Activated CD8-positive, alpha-beta T cell treated with anti-CD3 and anti-CD28 coated beads, Interleukin-2, amount 10 ng/mL, durations not matched to agents 7 days and 5 days (primary cell): ENCODE measurements at regions not wholly inside any gene's neighbourhood (a gene's known extent, or its start where the extent isn't known, plus 50 kb on each side); places are given as distances from the start of the nearest gene placed in this dataset.

Experiments
- ATAC-seq: fragments of 150-1000 bp; cut with Tn5 transposase; one replicate; pipeline ENCODE4 v1.10.0; 2021; ENCODE audit warnings: moderate library complexity
- CTCF ChIA-PET: fragments of 350-600 bp; sonication (Branson Sonifier 250); formaldehyde crosslinking; loops from one replicate; lab custom pipeline; 2021; ENCODE audit warnings: antibody characterized with exemption; lab: Charles Lee
- POLR2A ChIA-PET: fragments of 350-600 bp; sonication (Branson Sonifier 250); formaldehyde crosslinking; loops from one replicate; lab custom pipeline; 2021; ENCODE audit warnings: antibody characterized with exemption; lab: Charles Lee
- DNase-seq: peaks from one replicate; pipeline ENCODE4 v3.0.0-alpha.2; 2020
- H3K27ac Mint-ChIP-seq: one replicate; pipeline ENCODE4 v1.8.0; 2021; ENCODE audit warnings: mild to moderate bottlenecking, mixed read lengths
- H3K27me3 Mint-ChIP-seq: one replicate; pipeline ENCODE4 v1.8.0; 2021; ENCODE audit warnings: low read depth, mixed read lengths
- H3K36me3 Mint-ChIP-seq: one replicate; pipeline ENCODE4 v1.8.0; 2021; ENCODE audit warnings: low read depth, mixed read lengths
- H3K4me1 Mint-ChIP-seq: one replicate; pipeline ENCODE4 v1.8.0; 2021; ENCODE audit warnings: low read depth, mixed read lengths
- H3K4me3 Mint-ChIP-seq: one replicate; pipeline ENCODE4 v1.8.0; 2021; ENCODE audit warnings: mild to moderate bottlenecking, mixed read lengths
- H3K9me3 Mint-ChIP-seq: one replicate; pipeline ENCODE4 v1.8.0; 2022; ENCODE audit warnings: mixed read lengths; ENCODE audit not compliant: insufficient read depth

DNA sequence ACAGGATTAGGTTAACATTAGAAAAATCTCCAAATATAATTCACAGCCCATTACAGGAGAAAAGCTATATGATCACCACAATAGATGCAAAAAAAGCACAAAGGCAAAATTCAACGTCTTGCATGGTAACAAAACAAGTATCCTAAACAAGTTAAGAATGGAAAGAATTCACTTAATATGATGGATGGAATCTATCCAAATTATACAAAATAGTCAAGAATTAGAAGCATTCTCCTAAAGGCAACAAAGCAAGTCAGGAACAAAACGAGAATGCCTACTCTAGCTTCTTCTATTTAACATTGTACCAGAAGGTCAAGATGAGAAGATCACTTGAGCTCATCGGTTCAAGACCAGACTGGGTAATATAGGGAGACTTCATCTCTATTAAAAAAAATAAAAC is 442.8 kb downstream of the SETD4 start:
- ATAC-seq, result no peak
- Mint-ChIP-seq H3K9me3 (no peaks in the 10 kb centered on the region), H3K27me3 (peaks cover 6% of the 10 kb centered on the region), H3K4me1 (no peaks in the 10 kb centered on the region), H3K27ac (no peak overlapping the region), H3K36me3 (no peaks in the 10 kb centered on the region), H3K4me3 (no peak overlapping the region)
- ChIA-PET POLR2A (no interaction called here), CTCF (interaction anchor here (1.5 kb wide), 1 partner anchor 217 kb away, joined by 4 read pairs; no protein-coding TSS in a partner anchor)
- DNase-seq, result no peak

DNA sequence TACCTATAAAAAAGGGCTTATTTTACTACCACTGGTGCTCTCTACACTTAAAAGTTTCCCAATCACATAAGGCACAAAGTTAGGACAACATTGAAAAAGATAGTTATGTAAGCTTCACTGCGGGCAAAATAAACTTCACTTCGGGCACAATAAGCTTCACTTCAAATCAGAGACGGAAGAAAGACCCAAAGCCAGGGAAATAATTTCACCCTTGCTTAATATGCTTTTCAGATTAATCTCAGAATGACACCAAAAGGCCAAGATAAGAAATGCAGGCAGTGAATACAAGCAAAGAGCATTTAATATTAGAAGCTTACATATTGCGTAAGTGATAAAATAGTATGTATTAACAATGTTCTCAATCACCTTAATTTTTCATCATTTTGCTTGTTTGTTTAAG is 444.2 kb downstream of the SETD4 start:
- H3K27me3 Mint-ChIP-seq, result peaks cover 8% of the 10 kb centered on the region
- ChIA-PET POLR2A (no interaction called here), CTCF (interaction anchor here (0.9 to 2.2 kb wide), 5 partner anchors 178 to 923 kb away, joined by 3 to 6 read pairs (median 4); no protein-coding TSS in a partner anchor)
- H3K27ac Mint-ChIP-seq, result no peak overlapping the region
- H3K9me3 Mint-ChIP-seq, result no peaks in the 10 kb centered on the region
- H3K4me1 Mint-ChIP-seq, result no peaks in the 10 kb centered on the region
- ATAC-seq (no peak), DNase-seq (no peak)
- H3K4me3 Mint-ChIP-seq, result no peak overlapping the region
- no peaks in the 10 kb centered on the region for H3K36me3 Mint-ChIP-seq

DNA sequence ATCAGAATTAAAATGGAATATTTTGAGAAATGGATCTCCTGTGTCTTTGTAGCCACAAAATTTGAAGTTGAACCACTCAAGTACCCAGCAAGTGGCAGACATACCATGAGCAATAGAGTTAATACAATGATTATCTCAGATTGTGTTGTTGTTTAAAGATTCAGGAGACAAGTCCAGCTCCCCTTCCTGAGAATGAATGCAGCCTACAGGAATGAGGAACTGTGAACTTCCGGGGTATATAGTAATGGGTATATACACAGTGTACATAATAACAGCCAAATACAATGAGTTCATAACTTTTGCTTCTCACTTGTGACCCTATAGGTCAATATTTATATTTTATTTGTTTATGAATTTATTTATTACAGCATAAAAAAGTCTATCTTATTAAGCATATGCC is 445.0 kb downstream of the SETD4 start:
- H3K4me1 Mint-ChIP-seq, result no peaks in the 10 kb centered on the region
- no peaks in the 10 kb centered on the region for H3K9me3 Mint-ChIP-seq
- no peak for DNase-seq
- no peak overlapping the region for H3K4me3 Mint-ChIP-seq
- H3K27me3 Mint-ChIP-seq, result peaks cover 8% of the 10 kb centered on the region
- no peak for ATAC-seq
- POLR2A ChIA-PET, result no interaction called here
- no peak overlapping the region for H3K27ac Mint-ChIP-seq
- no peaks in the 10 kb centered on the region for H3K36me3 Mint-ChIP-seq
- CTCF ChIA-PET, result interaction anchor here (0.9 to 2.2 kb wide), 4 partner anchors 177 to 922 kb away, joined by 4 to 6 read pairs (median 5); no protein-coding TSS in a partner anchor

DNA sequence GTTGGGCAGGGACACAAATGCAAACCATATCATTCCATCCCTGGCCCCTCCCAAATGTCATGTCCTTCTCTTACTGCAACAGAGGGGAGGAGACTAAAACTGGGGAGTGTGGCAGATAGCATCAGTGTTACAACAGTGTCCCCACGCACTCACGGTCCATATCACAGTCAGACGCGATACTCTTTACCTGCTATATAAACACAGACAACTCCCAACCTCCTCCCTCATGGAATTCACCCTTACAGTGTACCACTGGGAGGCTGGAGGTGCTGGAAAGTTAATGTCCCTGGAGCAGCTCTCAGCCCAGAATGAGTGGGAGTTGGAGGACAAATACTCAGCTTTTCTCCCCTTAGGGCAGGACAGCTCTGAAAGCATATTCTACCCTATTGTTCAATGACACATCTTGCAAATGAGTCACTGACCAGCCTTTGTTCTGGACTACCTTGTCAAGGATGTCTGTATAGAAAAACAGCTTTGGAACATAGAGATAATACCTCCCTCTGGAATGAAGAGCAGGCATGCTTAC is 445.9 kb downstream of the SETD4 start:
- ChIA-PET CTCF (interaction anchor here (1.7 kb wide), 1 partner anchor 176 kb away, joined by 4 read pairs; no protein-coding TSS in a partner anchor), POLR2A (no interaction called here)
- Mint-ChIP-seq H3K4me1 (no peaks in the 10 kb centered on the region), H3K27ac (no peak overlapping the region), H3K27me3 (peaks cover 8% of the 10 kb centered on the region), H3K9me3 (no peaks in the 10 kb centered on the region), H3K4me3 (no peak overlapping the region), H3K36me3 (no peaks in the 10 kb centered on the region)
- DNase-seq, result no peak
- no peak for ATAC-seq

DNA sequence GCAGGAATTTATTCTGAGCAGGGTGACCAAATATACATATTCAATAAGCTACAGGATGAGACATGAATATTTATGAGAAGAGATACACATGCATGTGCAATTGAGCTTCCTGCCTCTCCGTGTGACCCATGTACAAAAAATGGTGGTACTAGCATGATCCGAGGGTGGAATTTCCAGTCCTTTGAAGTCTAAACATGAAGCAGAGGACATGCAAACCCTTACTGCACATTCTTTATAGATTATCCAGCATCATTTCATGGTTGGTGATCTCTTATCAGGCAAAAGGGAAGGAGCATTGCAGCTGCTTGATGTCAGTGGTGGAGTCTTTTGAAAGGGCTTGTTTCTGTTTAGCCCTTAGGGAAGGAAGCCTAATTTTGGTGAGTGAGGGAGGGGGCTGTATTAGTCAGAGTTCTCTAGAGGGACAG is 448.6 kb downstream of the SETD4 start:
- Mint-ChIP-seq H3K9me3 (no peaks in the 10 kb centered on the region), H3K4me3 (no peak overlapping the region), H3K4me1 (no peaks in the 10 kb centered on the region), H3K36me3 (no peaks in the 10 kb centered on the region), H3K27ac (no peak overlapping the region), H3K27me3 (peaks cover 2% of the 10 kb centered on the region)
- no peak for DNase-seq
- ATAC-seq, result no peak
- POLR2A ChIA-PET, result interaction anchor here (0.7 kb wide), 1 partner anchor 850 kb away, joined by 3 read pairs; no protein-coding TSS in a partner anchor
- CTCF ChIA-PET, result no interaction called here

DNA sequence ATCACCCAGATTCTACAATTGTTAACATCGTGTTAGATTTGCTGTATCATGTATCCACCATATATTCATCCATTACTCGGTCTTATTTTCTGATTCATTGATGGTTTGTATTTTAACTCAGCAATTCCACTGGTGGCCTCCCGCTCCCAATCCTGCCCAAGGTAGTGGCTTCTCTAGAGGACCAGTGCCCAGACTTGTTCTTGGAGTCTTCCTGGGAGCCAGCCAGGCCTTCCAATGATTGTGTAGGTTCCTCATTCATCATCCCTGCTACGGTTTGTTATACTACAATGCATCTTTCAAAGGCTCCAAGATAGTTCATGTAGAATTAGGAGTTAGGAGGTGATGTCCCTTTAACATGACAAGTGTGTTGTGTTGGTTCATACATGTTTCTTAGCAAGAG is 451.1 kb downstream of the SETD4 start:
- ATAC-seq (no peak), DNase-seq (no peak)
- H3K4me3 Mint-ChIP-seq, result no peak overlapping the region
- H3K4me1 Mint-ChIP-seq, result no peaks in the 10 kb centered on the region
- no peak overlapping the region for H3K27ac Mint-ChIP-seq
- CTCF ChIA-PET, result no interaction called here
- H3K27me3 Mint-ChIP-seq, result peaks cover 2% of the 10 kb centered on the region
- H3K36me3 Mint-ChIP-seq, result no peaks in the 10 kb centered on the region
- H3K9me3 Mint-ChIP-seq, result no peaks in the 10 kb centered on the region
- POLR2A ChIA-PET, result no interaction called here

DNA sequence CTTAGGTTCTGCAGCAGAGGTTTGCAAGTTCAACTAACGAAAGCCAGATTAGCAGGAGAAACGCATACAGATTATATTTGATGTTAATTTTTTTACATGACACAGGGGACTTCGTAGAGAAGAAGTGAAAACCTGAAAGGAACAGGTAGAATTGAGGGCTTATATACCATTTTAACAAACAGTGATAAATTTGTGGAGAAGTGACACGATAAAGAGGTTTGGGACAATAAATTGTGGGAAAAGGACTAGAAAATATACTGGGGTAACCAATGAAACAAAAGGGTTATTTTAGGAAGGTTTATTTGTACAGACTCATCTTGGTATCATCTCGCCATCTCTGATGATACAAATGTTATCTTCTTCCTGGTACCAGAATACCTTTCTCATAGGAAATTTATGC is 452.9 kb downstream of the SETD4 start:
- Mint-ChIP-seq H3K36me3 (no peaks in the 10 kb centered on the region), H3K4me1 (no peaks in the 10 kb centered on the region), H3K27ac (no peak overlapping the region), H3K4me3 (no peak overlapping the region), H3K9me3 (no peaks in the 10 kb centered on the region), H3K27me3 (peaks cover 2% of the 10 kb centered on the region)
- no peak for DNase-seq
- CTCF ChIA-PET, result no interaction called here
- POLR2A ChIA-PET, result no interaction called here
- ATAC-seq, result no peak

DNA sequence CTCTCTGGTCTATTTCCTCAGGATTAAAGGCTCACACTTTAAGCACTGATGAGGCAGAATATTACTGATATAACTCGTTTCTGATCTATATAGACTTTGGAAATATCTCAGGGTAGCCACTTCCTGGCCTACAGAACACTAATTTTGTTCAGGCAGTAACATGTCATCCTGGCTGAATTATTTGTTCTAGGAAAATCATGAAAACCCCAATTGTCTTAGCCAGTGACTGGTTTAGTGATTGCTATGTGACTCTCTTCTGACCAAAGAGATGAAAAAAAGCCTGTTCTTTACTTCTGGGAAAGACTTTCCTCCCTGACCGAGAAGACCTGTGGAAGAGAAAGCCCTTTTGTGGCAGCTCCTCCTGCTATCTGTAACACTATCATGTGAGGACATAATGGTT is 453.7 kb downstream of the SETD4 start:
- DNase-seq (no peak), ATAC-seq (no peak)
- ChIA-PET CTCF (no interaction called here), POLR2A (no interaction called here)
- H3K36me3 Mint-ChIP-seq, result no peaks in the 10 kb centered on the region
- H3K4me1 Mint-ChIP-seq, result no peaks in the 10 kb centered on the region
- peaks cover 2% of the 10 kb centered on the region for H3K27me3 Mint-ChIP-seq
- no peak overlapping the region for H3K4me3 Mint-ChIP-seq
- H3K27ac Mint-ChIP-seq, result no peak overlapping the region
- no peaks in the 10 kb centered on the region for H3K9me3 Mint-ChIP-seq

DNA sequence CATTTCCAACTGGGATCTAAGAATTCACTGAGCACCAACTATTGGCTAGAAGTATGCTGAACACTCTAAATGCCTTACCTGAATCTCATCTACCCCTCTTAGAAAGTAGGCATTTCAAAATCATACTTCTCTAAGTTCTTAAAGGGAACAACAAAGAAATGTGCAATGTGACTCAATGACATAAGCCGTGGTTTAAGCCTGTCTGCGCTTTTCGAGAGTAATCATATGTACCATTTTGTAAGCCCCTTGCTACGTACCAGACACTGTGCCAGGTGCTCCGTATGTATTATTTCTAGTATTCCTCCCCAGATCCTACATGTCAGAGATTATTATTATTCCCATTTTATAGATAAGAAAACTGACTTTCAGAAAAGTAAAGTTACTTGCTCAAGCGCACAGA is 454.2 kb downstream of the SETD4 start:
- Mint-ChIP-seq H3K4me1 (no peaks in the 10 kb centered on the region), H3K36me3 (no peaks in the 10 kb centered on the region), H3K4me3 (no peak overlapping the region), H3K9me3 (no peaks in the 10 kb centered on the region), H3K27ac (no peak overlapping the region), H3K27me3 (peaks cover 2% of the 10 kb centered on the region)
- ATAC-seq, result no peak
- ChIA-PET CTCF (no interaction called here), POLR2A (no interaction called here)
- no peak for DNase-seq

DNA sequence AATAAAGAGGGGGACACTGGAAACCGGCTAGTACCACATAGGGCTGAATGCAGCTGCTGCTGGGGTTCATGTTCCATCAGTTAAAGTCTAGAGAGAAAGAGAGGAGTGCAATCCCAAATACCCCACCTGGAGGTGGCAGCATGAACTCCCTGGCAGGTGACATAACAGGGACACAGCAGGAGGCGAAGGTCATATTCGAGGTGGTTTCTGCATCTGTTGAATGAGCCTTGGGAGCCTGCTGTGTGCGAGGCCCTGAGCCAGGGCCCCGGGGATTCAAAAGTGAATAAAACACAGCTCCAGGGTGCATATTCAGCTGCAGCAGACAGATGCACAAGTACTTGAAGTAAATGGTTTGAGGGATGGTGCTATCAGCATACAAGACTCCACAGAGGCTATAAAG is 456.8 kb downstream of the SETD4 start:
- Mint-ChIP-seq H3K9me3 (no peaks in the 10 kb centered on the region), H3K4me3 (no peak overlapping the region), H3K27ac (no peak overlapping the region), H3K4me1 (no peaks in the 10 kb centered on the region), H3K36me3 (no peaks in the 10 kb centered on the region), H3K27me3 (peaks cover 2% of the 10 kb centered on the region)
- ChIA-PET CTCF (no interaction called here), POLR2A (no interaction called here)
- DNase-seq (no peak), ATAC-seq (no peak)

DNA sequence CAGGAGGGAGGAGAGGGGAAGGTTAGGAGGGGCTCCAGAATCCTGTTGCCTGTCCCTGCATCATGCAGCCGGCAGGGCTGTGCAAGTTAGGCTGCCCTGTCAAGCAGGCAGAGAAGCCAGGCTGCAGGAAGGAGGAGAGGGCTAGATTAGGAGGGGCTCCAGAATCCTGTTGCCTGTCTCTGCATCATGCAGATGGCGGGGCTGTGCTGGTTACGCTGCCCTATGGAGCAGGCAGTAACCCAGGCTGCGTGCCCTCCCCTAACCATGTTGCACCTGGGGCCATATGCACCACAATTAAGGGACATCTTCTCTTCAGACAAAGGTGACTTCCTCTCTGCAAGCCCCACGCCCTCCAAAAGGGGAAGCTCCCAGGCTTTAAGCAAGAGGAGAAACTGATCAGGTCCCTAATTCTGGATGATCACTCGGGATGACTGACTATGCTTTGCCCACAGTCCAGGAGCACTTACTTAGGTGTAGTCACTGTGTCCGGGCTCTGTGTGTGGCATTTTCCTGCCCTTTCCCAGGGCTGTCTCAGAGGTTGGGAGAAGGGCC is 457.4 kb downstream of the SETD4 start:
- H3K27ac Mint-ChIP-seq, result no peak overlapping the region
- no peak for DNase-seq
- ChIA-PET CTCF (no interaction called here), POLR2A (no interaction called here)
- peaks cover 2% of the 10 kb centered on the region for H3K27me3 Mint-ChIP-seq
- H3K4me3 Mint-ChIP-seq, result no peak overlapping the region
- no peaks in the 10 kb centered on the region for H3K9me3 Mint-ChIP-seq
- H3K4me1 Mint-ChIP-seq, result no peaks in the 10 kb centered on the region
- ATAC-seq, result no peak
- no peaks in the 10 kb centered on the region for H3K36me3 Mint-ChIP-seq

DNA sequence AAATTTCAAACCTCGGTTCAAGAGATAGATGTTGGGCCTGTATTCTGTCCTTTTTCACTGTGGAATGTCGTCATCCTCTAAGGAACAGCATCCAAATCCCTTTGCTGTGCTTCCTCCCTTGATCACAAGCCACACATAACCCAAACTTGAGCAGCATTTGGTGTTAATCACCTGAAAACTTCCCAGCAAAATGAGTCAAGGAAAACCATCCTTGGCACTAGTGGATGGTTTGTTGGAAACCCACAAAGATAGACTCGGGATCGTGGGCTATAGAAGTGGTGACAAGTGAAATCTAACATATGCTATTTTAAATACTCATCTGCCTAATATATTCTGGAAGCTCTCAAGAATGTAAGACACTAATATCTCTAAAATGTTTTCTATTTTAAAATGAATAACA is 459.1 kb downstream of the SETD4 start:
- DNase-seq (no peak), ATAC-seq (no peak)
- ChIA-PET CTCF (no interaction called here), POLR2A (no interaction called here)
- H3K9me3 Mint-ChIP-seq, result no peaks in the 10 kb centered on the region
- H3K4me3 Mint-ChIP-seq, result no peak overlapping the region
- H3K4me1 Mint-ChIP-seq, result no peaks in the 10 kb centered on the region
- peaks cover 2% of the 10 kb centered on the region for H3K27me3 Mint-ChIP-seq
- H3K27ac Mint-ChIP-seq, result no peak overlapping the region
- no peaks in the 10 kb centered on the region for H3K36me3 Mint-ChIP-seq

DNA sequence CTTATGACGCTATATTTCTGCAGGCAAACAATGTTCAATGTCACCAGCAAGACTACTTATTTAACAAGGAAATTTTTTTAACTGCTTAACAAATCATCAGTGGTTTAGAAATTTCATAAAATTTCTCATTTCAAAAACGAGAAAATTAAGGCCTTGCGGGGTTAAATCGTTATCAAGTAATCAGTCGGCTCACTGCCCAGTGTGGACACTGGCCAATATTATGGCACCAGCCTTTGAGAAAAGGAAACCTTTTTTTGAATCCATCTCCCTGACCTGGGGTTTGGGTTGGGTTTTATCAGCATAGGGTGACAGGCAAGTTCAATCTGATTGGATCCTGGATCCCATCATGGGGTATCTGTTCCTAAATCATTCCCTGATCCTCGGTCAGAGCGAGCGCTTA is 461.2 kb downstream of the SETD4 start:
- CTCF ChIA-PET, result no interaction called here
- DNase-seq (no peak), ATAC-seq (no peak)
- H3K4me1 Mint-ChIP-seq, result no peaks in the 10 kb centered on the region
- H3K4me3 Mint-ChIP-seq, result no peak overlapping the region
- H3K27ac Mint-ChIP-seq, result no peak overlapping the region
- H3K27me3 Mint-ChIP-seq, result peaks cover 2% of the 10 kb centered on the region
- no peaks in the 10 kb centered on the region for H3K9me3 Mint-ChIP-seq
- H3K36me3 Mint-ChIP-seq, result no peaks in the 10 kb centered on the region
- POLR2A ChIA-PET, result no interaction called here
